Endodermal cell (in vitro differentiated cells): ENCODE measurements at regions not wholly inside any gene's neighbourhood (a gene's known extent, or its start where the extent isn't known, plus 50 kb on each side); places are given as distances from the start of the nearest gene placed in this dataset.

ENCODE experiments used
- DNase-seq: peaks from one replicate; pipeline ENCODE4 v3.0.0-alpha.2; 2017
- H3K27ac ChIP-seq: 2 replicates; pipeline ENCODE4 v1.5.1; 2013; ENCODE audit warnings: mild to moderate bottlenecking, low read depth, low read length, moderate library complexity
- H3K27me3 ChIP-seq: 2 replicates; pipeline ENCODE4 v1.6.1; 2013; ENCODE audit warnings: mild to moderate bottlenecking, low read length, moderate library complexity; ENCODE audit not compliant: insufficient read depth, control insufficient read depth, poor library complexity, severe bottlenecking
- H3K36me3 ChIP-seq: 2 replicates; pipeline ENCODE4 v1.7.0; 2013; ENCODE audit warnings: mild to moderate bottlenecking, low read length, moderate library complexity; ENCODE audit not compliant: control insufficient read depth, insufficient read depth
- H3K4me1 ChIP-seq: one replicate; pipeline ENCODE4 v1.7.0; 2013; ENCODE audit warnings: low read length; ENCODE audit not compliant: control insufficient read depth, insufficient read depth
- H3K4me3 ChIP-seq: 2 replicates; pipeline ENCODE4 v1.5.1; 2013; ENCODE audit warnings: mild to moderate bottlenecking, low read length, moderate library complexity
- H3K9ac ChIP-seq: 2 replicates; pipeline ENCODE4 v1.6.1; 2013; ENCODE audit warnings: mild to moderate bottlenecking, low read length, moderate library complexity; ENCODE audit not compliant: poor library complexity, severe bottlenecking; ENCODE audit errors: extremely low read depth
- H3K9me3 ChIP-seq: 2 replicates; pipeline ENCODE4 v1.6.1; 2013; ENCODE audit warnings: mild to moderate bottlenecking, low read length, moderate library complexity; ENCODE audit not compliant: control insufficient read depth
- H3K27ac Mint-ChIP-seq: 2 replicates; pipeline ENCODE4 v1.8.0; 2020; ENCODE audit warnings: mixed read lengths
- H3K27me3 Mint-ChIP-seq: 2 replicates; pipeline ENCODE4 v1.8.0; 2021; ENCODE audit warnings: mild to moderate bottlenecking, mixed read lengths; ENCODE audit not compliant: insufficient read depth
- H3K36me3 Mint-ChIP-seq: 2 replicates; pipeline ENCODE4 v1.8.0; 2020; ENCODE audit warnings: low read depth, mixed read lengths
- H3K4me1 Mint-ChIP-seq: 2 replicates; pipeline ENCODE4 v1.8.0; 2020; ENCODE audit warnings: mixed read lengths
- H3K4me3 Mint-ChIP-seq: 2 replicates; pipeline ENCODE4 v1.8.0; 2020; ENCODE audit warnings: mild to moderate bottlenecking, moderate library complexity, mixed read lengths
- H3K9me3 Mint-ChIP-seq: 2 replicates; pipeline ENCODE4 v1.8.0; 2020; ENCODE audit warnings: mild to moderate bottlenecking, mixed read lengths
- CTCF ChIP-seq: fragments of 200-600 bp; sonication (generic); conservative IDR thresholded peaks from 2 replicates; pipeline ENCODE4 v1.5.0; 2021; ENCODE audit warnings: antibody characterized with exemption, mild to moderate bottlenecking
- WGBS, 2 experiments: methylation state at CpG; one replicate each; pipeline versions ENCODE4 v1.1.5 to v1.1.7; 2013; ENCODE audit warnings: missing lambda C conversion rate in 2 of 2, mixed read lengths in 1 of 2; ENCODE audit not compliant: insufficient coverage in 1 of 2, insufficient read length in 1 of 2; 5-methylcytosine and 5-hydroxymethylcytosine counted together

GRCh38 chr7:45295222-45295621 is 137.6 kb downstream of the RAMP3 start:
- Mint-ChIP-seq H3K36me3 (no peaks in the 10 kb centered on the region), H3K27ac (no peak overlapping the region), H3K27me3 (peaks cover 8% of the 10 kb centered on the region), H3K4me3 (no peak overlapping the region), H3K9me3 (no peaks in the 10 kb centered on the region), H3K4me1 (no peaks in the 10 kb centered on the region)
- no peak overlapping the region for H3K27ac ChIP-seq
- no peak overlapping the region for H3K4me3 ChIP-seq
- no peak for DNase-seq
- H3K9me3 ChIP-seq, result no peaks in the 10 kb centered on the region
- TF ChIP-seq CTCF, result no peak
- H3K4me1 ChIP-seq, result no peaks in the 10 kb centered on the region
- H3K9ac ChIP-seq, result no peak overlapping the region
- H3K27me3 ChIP-seq, result no peaks in the 10 kb centered on the region
- WGBS, 2 experiments, result 86 to 87% methylated on average over 3 to 4 of the region's 4 CpGs
- no peaks in the 10 kb centered on the region for H3K36me3 ChIP-seq

GRCh38 chr7:45296748-45297147 is 139.2 kb downstream of the RAMP3 start:
- H3K27me3 Mint-ChIP-seq, result peaks cover 11% of the 10 kb centered on the region
- no peak overlapping the region for H3K27ac ChIP-seq
- no peak for TF ChIP-seq CTCF
- H3K9me3 ChIP-seq, result no peaks in the 10 kb centered on the region
- no peaks in the 10 kb centered on the region for H3K9me3 Mint-ChIP-seq
- H3K27ac Mint-ChIP-seq, result no peak overlapping the region
- H3K9ac ChIP-seq, result no peak overlapping the region
- H3K4me1 Mint-ChIP-seq, result no peaks in the 10 kb centered on the region
- no peaks in the 10 kb centered on the region for H3K4me1 ChIP-seq
- H3K27me3 ChIP-seq, result no peaks in the 10 kb centered on the region
- no peaks in the 10 kb centered on the region for H3K36me3 Mint-ChIP-seq
- no peak overlapping the region for H3K4me3 Mint-ChIP-seq
- H3K4me3 ChIP-seq, result no peak overlapping the region
- H3K36me3 ChIP-seq, result no peaks in the 10 kb centered on the region
- no peak for DNase-seq

GRCh38 chr7:45306752-45307305 is 149.2 kb downstream of the RAMP3 start:
- Histone ChIP-seq H3K9ac (no peak overlapping the region), H3K9me3 (no peaks in the 10 kb centered on the region), H3K27ac (no peak overlapping the region), H3K4me3 (no peak overlapping the region), H3K27me3 (no peaks in the 10 kb centered on the region), H3K36me3 (no peaks in the 10 kb centered on the region), H3K4me1 (no peaks in the 10 kb centered on the region)
- WGBS, 2 experiments, result 75 to 80% methylated on average over 1 to 3 of the region's 3 CpGs
- no peak for TF ChIP-seq CTCF
- no peak for DNase-seq
- no peaks in the 10 kb centered on the region for H3K36me3 Mint-ChIP-seq
- H3K9me3 Mint-ChIP-seq, result peaks cover 16% of the 10 kb centered on the region
- no peak overlapping the region for H3K4me3 Mint-ChIP-seq
- H3K27ac Mint-ChIP-seq, result no peak overlapping the region
- H3K27me3 Mint-ChIP-seq, result peaks cover 3% of the 10 kb centered on the region
- no peaks in the 10 kb centered on the region for H3K4me1 Mint-ChIP-seq
